ENCODE measurements at regions not wholly inside any gene's neighbourhood (a gene's known extent, or its start where the extent isn't known, plus 50 kb on each side); places are given as distances from the start of the nearest gene placed in this dataset.

DNA sequence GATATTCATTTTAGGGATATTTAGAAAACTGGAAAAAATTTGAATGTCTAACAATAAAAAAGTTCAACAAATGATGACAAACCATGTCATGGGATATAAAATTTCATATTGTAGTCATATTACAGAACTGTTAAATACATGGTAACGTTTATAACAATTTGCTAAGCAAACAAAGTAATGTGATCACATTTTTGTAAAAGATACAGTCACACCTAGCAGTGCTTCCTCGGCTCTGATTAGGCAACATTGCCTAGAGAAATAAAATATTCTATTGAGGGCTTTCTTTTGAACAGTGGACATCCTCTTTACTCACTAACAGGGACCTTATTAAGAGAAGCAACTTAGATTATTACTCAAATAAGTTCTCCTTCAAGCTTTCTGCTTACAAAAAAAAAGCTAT, 605.5 kb downstream of the GATA3 start:
- TF ChIP-seq, protein P1, sequence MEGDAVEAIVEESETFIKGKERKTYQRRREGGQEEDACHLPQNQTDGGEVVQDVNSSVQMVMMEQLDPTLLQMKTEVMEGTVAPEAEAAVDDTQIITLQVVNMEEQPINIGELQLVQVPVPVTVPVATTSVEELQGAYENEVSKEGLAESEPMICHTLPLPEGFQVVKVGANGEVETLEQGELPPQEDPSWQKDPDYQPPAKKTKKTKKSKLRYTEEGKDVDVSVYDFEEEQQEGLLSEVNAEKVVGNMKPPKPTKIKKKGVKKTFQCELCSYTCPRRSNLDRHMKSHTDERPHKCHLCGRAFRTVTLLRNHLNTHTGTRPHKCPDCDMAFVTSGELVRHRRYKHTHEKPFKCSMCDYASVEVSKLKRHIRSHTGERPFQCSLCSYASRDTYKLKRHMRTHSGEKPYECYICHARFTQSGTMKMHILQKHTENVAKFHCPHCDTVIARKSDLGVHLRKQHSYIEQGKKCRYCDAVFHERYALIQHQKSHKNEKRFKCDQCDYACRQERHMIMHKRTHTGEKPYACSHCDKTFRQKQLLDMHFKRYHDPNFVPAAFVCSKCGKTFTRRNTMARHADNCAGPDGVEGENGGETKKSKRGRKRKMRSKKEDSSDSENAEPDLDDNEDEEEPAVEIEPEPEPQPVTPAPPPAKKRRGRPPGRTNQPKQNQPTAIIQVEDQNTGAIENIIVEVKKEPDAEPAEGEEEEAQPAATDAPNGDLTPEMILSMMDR (IDR thresholded peaks at IDR 0.05; ENCODE audit: low read depth, low read length, missing input control), result no peak
- TF ChIP-seq, protein P2, sequence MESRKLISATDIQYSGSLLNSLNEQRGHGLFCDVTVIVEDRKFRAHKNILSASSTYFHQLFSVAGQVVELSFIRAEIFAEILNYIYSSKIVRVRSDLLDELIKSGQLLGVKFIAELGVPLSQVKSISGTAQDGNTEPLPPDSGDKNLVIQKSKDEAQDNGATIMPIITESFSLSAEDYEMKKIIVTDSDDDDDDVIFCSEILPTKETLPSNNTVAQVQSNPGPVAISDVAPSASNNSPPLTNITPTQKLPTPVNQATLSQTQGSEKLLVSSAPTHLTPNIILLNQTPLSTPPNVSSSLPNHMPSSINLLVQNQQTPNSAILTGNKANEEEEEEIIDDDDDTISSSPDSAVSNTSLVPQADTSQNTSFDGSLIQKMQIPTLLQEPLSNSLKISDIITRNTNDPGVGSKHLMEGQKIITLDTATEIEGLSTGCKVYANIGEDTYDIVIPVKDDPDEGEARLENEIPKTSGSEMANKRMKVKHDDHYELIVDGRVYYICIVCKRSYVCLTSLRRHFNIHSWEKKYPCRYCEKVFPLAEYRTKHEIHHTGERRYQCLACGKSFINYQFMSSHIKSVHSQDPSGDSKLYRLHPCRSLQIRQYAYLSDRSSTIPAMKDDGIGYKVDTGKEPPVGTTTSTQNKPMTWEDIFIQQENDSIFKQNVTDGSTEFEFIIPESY (IDR thresholded peaks at IDR 0.05), result no peak
- TF ChIP-seq JUND (IDR thresholded peaks at IDR 0.05) (no peak), SP1 (IDR thresholded peaks at IDR 0.05) (no peak)
- TF ChIP-seq, protein P3, sequence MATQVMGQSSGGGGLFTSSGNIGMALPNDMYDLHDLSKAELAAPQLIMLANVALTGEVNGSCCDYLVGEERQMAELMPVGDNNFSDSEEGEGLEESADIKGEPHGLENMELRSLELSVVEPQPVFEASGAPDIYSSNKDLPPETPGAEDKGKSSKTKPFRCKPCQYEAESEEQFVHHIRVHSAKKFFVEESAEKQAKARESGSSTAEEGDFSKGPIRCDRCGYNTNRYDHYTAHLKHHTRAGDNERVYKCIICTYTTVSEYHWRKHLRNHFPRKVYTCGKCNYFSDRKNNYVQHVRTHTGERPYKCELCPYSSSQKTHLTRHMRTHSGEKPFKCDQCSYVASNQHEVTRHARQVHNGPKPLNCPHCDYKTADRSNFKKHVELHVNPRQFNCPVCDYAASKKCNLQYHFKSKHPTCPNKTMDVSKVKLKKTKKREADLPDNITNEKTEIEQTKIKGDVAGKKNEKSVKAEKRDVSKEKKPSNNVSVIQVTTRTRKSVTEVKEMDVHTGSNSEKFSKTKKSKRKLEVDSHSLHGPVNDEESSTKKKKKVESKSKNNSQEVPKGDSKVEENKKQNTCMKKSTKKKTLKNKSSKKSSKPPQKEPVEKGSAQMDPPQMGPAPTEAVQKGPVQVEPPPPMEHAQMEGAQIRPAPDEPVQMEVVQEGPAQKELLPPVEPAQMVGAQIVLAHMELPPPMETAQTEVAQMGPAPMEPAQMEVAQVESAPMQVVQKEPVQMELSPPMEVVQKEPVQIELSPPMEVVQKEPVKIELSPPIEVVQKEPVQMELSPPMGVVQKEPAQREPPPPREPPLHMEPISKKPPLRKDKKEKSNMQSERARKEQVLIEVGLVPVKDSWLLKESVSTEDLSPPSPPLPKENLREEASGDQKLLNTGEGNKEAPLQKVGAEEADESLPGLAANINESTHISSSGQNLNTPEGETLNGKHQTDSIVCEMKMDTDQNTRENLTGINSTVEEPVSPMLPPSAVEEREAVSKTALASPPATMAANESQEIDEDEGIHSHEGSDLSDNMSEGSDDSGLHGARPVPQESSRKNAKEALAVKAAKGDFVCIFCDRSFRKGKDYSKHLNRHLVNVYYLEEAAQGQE (IDR thresholded peaks at IDR 0.05), result no peak
- TF ChIP-seq, protein P4, sequence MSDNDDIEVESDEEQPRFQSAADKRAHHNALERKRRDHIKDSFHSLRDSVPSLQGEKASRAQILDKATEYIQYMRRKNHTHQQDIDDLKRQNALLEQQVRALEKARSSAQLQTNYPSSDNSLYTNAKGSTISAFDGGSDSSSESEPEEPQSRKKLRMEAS (IDR thresholded peaks at IDR 0.05), result no peak
